IPS-18c (cell line): ENCODE measurements at regions not wholly inside any gene's neighbourhood (a gene's known extent, or its start where the extent isn't known, plus 50 kb on each side); places are given as distances from the start of the nearest gene placed in this dataset.
"Not testable (repeated sequence)": the region's sequence is repeated elsewhere in the genome, so short reads cannot be mapped to it uniquely, and the experiment has no call there.

ENCODE experiments used
- H3K4me3 ChIP-seq: 2 replicates; pipeline ENCODE4 v1.7.0; 2013; ENCODE audit warnings: low read depth, mild to moderate bottlenecking, low read length, moderate library complexity; ENCODE audit not compliant: insufficient read depth
- H3K9me3 ChIP-seq: one replicate; pipeline ENCODE4 v1.6.1; 2013; ENCODE audit warnings: mild to moderate bottlenecking, low read length, moderate library complexity; ENCODE audit not compliant: control insufficient read depth, insufficient read depth

DNA sequence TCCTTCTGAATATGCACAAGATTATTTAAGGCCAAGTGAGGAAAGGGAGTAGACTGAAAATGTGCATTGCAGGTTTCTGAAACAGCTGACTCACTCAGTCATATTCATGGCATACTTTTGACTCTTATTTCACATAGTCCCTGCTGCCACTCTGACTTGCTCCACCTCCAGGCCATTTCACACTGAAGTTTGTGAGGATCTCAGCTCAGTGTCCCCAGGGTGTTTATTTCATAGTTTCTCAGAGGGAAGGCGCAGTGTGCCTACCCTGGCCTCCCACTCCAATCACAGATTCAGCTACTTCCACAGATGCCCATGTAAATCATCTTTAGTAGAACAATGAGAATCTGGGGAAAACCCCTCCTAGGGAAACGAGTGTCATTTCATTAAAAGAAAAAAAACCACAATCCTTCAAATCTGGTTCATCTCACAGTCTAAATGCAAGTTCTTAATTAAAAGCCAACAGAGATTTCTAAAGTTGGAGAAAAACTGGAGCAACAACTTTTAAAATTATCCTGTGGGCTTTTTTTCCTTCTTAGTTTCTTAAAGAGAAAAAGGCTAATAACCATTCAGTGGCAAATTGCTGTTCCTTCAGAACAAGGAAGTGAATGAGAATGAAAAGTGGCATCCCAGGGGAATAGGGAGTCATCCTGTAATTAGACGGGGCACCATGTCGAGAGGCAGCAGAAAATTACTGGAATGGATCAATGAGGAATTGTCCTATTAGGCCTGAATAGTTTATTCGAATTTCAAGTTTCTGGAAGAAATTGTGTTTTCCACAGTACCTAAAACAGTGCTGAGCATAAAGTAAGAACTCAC is 133.6 kb downstream of the TFAP2B start:
- H3K9me3 ChIP-seq = no peaks in the 10 kb centered on the region
- H3K4me3 ChIP-seq = no peak overlapping the region

- Histone ChIP-seq H3K4me3 (no peak overlapping the region), H3K9me3 (no peaks in the 10 kb centered on the region)
These were observed 137.3 kb downstream of the TFAP2B start for GRCh38 chr6:50956014-50956413.

DNA sequence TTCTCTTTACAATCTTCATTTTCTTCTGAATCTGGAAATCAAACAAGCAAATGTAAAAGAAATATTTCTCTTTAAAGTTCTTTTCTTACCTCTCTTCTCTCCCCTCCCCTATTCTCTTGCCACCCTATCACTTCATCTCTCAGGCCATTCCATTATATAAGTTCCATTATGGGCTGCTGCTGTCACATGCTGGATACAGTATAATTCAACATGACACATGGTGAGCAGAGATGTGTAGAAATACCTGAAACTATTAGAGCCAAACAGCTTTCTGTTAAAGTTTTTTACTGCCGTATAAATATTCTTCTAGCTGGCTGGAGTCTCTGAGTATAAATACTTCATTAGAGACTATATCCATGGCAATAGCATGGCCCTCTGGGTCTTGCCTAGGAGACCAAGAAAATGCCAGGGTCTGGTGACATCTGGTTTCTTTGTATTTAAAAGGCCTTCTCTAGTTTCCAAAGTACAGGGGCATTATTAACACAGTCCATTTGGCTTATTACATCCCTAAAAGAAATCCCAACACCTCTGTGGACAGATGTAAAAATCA is 139.6 kb downstream of the TFAP2B start:
- H3K4me3 ChIP-seq = no peak overlapping the region
- no peaks in the 10 kb centered on the region for H3K9me3 ChIP-seq

GRCh38 chr6:50959081-50959641 is 140.5 kb downstream of the TFAP2B start:
- Histone ChIP-seq H3K9me3 (no peaks in the 10 kb centered on the region), H3K4me3 (no peak overlapping the region)

DNA sequence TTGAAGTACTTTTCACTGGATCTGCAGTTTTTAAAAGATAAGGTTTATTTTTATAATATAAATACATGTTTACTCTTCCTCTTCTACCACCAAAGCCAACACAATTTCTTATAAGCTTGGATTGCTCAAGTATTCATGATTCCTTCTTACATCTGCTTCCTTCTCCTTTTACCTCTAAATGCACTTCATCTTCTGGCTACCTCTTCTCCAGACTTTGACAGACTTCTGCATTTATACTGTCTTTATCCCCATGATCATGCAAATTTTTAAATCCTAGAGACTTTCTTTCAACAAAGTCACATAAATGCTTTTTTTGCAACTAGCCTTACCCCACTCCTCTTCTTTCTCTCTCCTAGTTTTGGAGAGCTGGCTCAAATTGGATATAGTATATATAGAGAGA is 142.9 kb downstream of the TFAP2B start:
- Histone ChIP-seq H3K4me3 (no peak overlapping the region), H3K9me3 (no peaks in the 10 kb centered on the region)

DNA sequence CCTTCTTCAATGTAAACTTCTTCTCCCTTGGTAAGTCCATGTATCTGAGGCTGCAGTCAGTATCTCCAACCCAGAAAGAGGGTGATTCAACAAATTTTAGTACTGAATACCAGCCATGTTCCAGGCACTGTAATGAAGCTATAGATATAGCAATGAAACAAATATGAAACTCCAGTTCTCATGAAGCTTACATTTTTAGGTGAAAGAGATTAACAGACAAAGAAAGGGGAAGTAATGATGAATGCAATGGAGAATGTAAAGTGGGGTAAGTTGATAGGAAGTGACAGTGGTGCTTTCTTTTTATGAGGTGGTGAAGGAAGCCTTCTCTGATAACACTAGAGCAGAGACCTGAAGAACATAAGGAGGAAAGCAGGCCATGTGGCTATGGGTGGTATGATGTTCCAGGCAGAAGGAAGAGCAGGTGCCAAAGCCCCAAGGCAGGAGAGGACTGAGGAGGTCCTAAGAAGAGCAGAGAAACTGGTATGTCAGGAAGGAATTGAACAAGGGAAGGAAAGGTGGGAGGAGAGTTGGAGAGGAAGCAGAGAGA is 143.6 kb downstream of the TFAP2B start:
- no peak overlapping the region for H3K4me3 ChIP-seq
- H3K9me3 ChIP-seq = no peaks in the 10 kb centered on the region

GRCh38 chr6:50963952-50964351 is 145.3 kb downstream of the TFAP2B start:
- Histone ChIP-seq H3K9me3 (no peaks in the 10 kb centered on the region), H3K4me3 (no peak overlapping the region)

- no peaks in the 10 kb centered on the region for H3K9me3 ChIP-seq
- H3K4me3 ChIP-seq = no peak overlapping the region
These were observed 146.8 kb downstream of the TFAP2B start for GRCh38 chr6:50965495-50965894.

DNA sequence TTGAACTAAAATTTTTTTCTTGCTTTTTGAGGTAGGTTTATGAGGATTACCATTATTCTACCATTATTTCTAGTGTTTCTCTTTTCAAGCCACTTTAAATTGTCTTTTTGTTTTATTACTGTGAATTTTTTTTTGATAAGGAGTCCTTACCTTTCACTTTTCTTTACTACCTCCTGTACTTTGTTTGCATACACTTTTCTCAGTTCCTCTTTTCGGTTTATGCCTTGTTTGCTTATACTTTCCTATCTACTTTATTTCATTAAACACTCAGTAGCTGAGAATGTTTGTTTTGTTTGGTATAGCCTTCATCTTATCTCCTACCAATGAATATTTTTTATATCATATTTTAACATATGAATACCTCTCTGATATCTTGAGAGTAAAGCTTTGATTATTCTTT is 147.9 kb downstream of the TFAP2B start:
- no peaks in the 10 kb centered on the region for H3K9me3 ChIP-seq

GRCh38 chr6:50966986-50967385 is 148.3 kb downstream of the TFAP2B start:
- Histone ChIP-seq H3K4me3 (no peak overlapping the region), H3K9me3 (no peaks in the 10 kb centered on the region)

More for the DNA sequence above, 147.9 kb downstream of the TFAP2B start:
- H3K4me3 ChIP-seq = no peak overlapping the region

- H3K9me3 ChIP-seq, H3K4me3 ChIP-seq: not testable (repeated sequence)
These were observed 149.6 kb downstream of the TFAP2B start for GRCh38 chr6:50968246-50968645.

DNA sequence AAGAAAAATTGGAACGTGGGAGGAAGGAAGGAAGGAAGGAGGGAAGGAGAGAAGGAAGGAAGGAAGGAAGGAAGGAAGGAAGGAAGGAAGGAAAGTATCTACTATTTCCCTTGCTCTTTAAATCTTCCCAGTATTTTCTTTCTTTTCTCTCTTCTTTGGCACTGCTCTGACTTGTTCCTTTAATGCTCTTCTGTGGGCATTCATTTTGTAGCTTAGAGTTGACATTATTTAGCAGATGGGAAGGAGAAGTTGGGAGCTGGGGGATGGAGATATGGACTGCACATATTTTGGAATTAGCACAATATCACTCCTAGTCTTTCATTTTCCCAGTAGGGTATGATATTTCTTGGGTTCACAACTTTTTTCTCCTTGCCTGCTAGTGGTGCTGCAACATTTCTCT is 152.2 kb downstream of the TFAP2B start:
- Histone ChIP-seq H3K9me3 (no peaks in the 10 kb centered on the region), H3K4me3 (no peak overlapping the region)

DNA sequence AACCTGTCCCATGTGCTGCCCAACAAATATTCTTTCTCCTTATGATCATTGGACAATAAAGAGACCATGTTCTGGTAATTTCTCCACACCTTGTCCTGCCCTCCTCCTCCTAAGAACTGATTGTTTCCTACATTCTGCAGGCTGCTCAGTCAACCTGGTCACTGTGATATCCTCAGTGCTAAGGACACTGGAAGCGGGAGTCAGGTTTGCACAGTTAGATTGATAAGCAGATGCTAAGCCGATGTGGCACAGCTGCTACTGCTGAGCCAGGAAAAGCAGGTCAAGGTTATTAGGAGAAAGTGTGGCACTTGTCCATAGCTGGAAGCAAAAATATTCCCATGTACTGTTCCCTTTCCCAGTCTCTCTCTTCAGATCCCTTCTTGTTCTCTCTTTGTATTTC is 154.8 kb downstream of the TFAP2B start:
- no peaks in the 10 kb centered on the region for H3K9me3 ChIP-seq
- no peak overlapping the region for H3K4me3 ChIP-seq

GRCh38 chr6:50974319-50974718 is 155.6 kb downstream of the TFAP2B start:
- Histone ChIP-seq H3K4me3 (no peak overlapping the region), H3K9me3 (no peaks in the 10 kb centered on the region)

- no peaks in the 10 kb centered on the region for H3K9me3 ChIP-seq
- no peak overlapping the region for H3K4me3 ChIP-seq
These were observed 156.5 kb downstream of the TFAP2B start for GRCh38 chr6:50975216-50975615.

- Histone ChIP-seq H3K4me3 (no peak overlapping the region), H3K9me3 (no peaks in the 10 kb centered on the region)
These were observed 158.2 kb downstream of the TFAP2B start for GRCh38 chr6:50976907-50977306.

GRCh38 chr6:50977796-50978195 is 159.1 kb downstream of the TFAP2B start:
- Histone ChIP-seq H3K4me3 (no peak overlapping the region), H3K9me3 (no peaks in the 10 kb centered on the region)
